Erythroblast (primary cell): ENCODE measurements at regions not wholly inside any gene's neighbourhood (a gene's known extent, or its start where the extent isn't known, plus 50 kb on each side); places are given as distances from the start of the nearest gene placed in this dataset.

Experiments used
- GATA1 ChIP-seq: IDR thresholded peaks from 2 replicates; pipeline ENCODE4 v1.6.1; 2011; ENCODE audit warnings: low read depth, mild to moderate bottlenecking, control low read depth, low read length, moderate library complexity
- POLR2A ChIP-seq: IDR thresholded peaks from 2 replicates; pipeline ENCODE4 v1.6.1; 2011; ENCODE audit warnings: mild to moderate bottlenecking, low read length

DNA sequence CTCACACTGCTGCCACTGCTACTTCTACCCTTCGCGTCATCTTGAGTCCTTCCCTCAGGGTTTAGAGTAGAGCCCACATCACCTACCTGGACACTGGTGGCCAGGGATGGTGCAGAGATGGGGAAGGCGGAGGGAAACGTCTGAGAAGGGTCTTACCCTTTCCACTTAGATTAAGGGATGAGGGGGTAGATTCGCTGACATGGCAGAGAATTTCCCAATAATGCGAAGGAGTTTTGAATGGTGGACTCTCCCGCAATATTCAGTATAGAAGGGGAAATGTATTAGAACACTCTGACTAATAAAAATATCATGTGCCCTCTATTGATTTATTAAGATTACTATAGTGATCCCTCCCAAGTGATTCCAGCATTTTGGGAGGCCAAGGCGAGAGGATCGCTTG, 209.5 kb upstream of the KIAA1217 start:
- TF ChIP-seq POLR2A: no peak
- TF ChIP-seq GATA1: no peak
